HUES64 (cell line): ENCODE measurements at regions not wholly inside any gene's neighbourhood (a gene's known extent, or its start where the extent isn't known, plus 50 kb on each side); places are given as distances from the start of the nearest gene placed in this dataset.
A peak's percentile ranks its signal among the peaks of the same experiment; 100 is the strongest.

ENCODE experiments used
- H3K27ac ChIP-seq: 2 replicates; pipeline ENCODE4 v1.7.0; 2013; ENCODE audit warnings: low read depth, low read length, inconsistent platforms
- H3K27me3 ChIP-seq: 2 replicates; pipeline ENCODE4 v1.6.1; 2013; ENCODE audit warnings: mild to moderate bottlenecking, low read length; ENCODE audit not compliant: insufficient read depth
- H3K36me3 ChIP-seq: 2 replicates; pipeline ENCODE4 v1.6.1; 2013; ENCODE audit warnings: mild to moderate bottlenecking, low read length; ENCODE audit not compliant: insufficient read depth
- H3K4me1 ChIP-seq: 2 replicates; pipeline ENCODE4 v1.6.1; 2013; ENCODE audit warnings: mild to moderate bottlenecking, low read length, moderate library complexity; ENCODE audit not compliant: insufficient read depth
- H3K4me3 ChIP-seq: 2 replicates; pipeline ENCODE4 v1.5.1; 2013; ENCODE audit warnings: mild to moderate bottlenecking, low read length, moderate library complexity
- H3K9ac ChIP-seq: 2 replicates; pipeline ENCODE4 v1.6.1; 2013; ENCODE audit warnings: mild to moderate bottlenecking, low read depth, low read length
- H3K9me3 ChIP-seq: 2 replicates; pipeline ENCODE4 v1.6.1; 2013; ENCODE audit warnings: low read depth, low read length; ENCODE audit not compliant: insufficient read depth
- WGBS: fragments of 150-250, 120-280 bp; methylation state at CpG from one replicate; pipeline ENCODE4 v1.1.7; 2013; ENCODE audit warnings: missing lambda C conversion rate; 5-methylcytosine and 5-hydroxymethylcytosine counted together

GRCh38 chr9:108376140-108376539 lies 479.6 kb downstream of the ACTL7B start:
- Histone ChIP-seq H3K9me3 (no peaks in the 10 kb centered on the region), H3K27ac (no peak overlapping the region), H3K36me3 (no peaks in the 10 kb centered on the region), H3K27me3 (no peaks in the 10 kb centered on the region), H3K9ac (no peak overlapping the region), H3K4me1 (no peaks in the 10 kb centered on the region), H3K4me3 (no peak overlapping the region)

GRCh38 chr9:108374626-108375025 lies 481.2 kb downstream of the ACTL7B start:
- no peaks in the 10 kb centered on the region for H3K36me3 ChIP-seq
- no peak overlapping the region for H3K27ac ChIP-seq
- no peaks in the 10 kb centered on the region for H3K4me1 ChIP-seq
- no peak overlapping the region for H3K9ac ChIP-seq
- H3K27me3 ChIP-seq, result no peaks in the 10 kb centered on the region
- H3K4me3 ChIP-seq, result no peak overlapping the region
- H3K9me3 ChIP-seq, result no peaks in the 10 kb centered on the region

- Histone ChIP-seq H3K36me3 (no peaks in the 10 kb centered on the region), H3K9ac (no peak overlapping the region), H3K9me3 (no peaks in the 10 kb centered on the region), H3K27me3 (no peaks in the 10 kb centered on the region), H3K27ac (no peak overlapping the region), H3K4me3 (no peak overlapping the region), H3K4me1 (no peaks in the 10 kb centered on the region)
These were observed 488.6 kb downstream of the ACTL7B start for GRCh38 chr9:108367188-108367587.

GRCh38 chr9:108363311-108363710 lies 492.5 kb downstream of the ACTL7B start:
- Histone ChIP-seq H3K4me1 (no peaks in the 10 kb centered on the region), H3K4me3 (no peak overlapping the region), H3K36me3 (no peaks in the 10 kb centered on the region), H3K9me3 (no peaks in the 10 kb centered on the region), H3K27ac (no peak overlapping the region), H3K9ac (no peak overlapping the region), H3K27me3 (no peaks in the 10 kb centered on the region)
- WGBS, result 85% methylated on average over 1 of the region's 1 CpG

GRCh38 chr9:108360304-108360703 lies 495.5 kb downstream of the ACTL7B start:
- 98% methylated on average over 2 of the region's 3 CpGs for WGBS
- H3K4me3 ChIP-seq, result no peak overlapping the region
- H3K36me3 ChIP-seq, result no peaks in the 10 kb centered on the region
- H3K9ac ChIP-seq, result no peak overlapping the region
- H3K4me1 ChIP-seq, result no peaks in the 10 kb centered on the region
- no peaks in the 10 kb centered on the region for H3K9me3 ChIP-seq
- no peaks in the 10 kb centered on the region for H3K27me3 ChIP-seq
- no peak overlapping the region for H3K27ac ChIP-seq

GRCh38 chr9:108356806-108357205 lies 499.0 kb downstream of the ACTL7B start:
- Histone ChIP-seq H3K36me3 (no peaks in the 10 kb centered on the region), H3K4me3 (no peak overlapping the region), H3K9me3 (no peaks in the 10 kb centered on the region), H3K9ac (no peak overlapping the region), H3K27ac (no peak overlapping the region), H3K4me1 (no peaks in the 10 kb centered on the region), H3K27me3 (no peaks in the 10 kb centered on the region)
- WGBS, result 82% methylated on average over 2 of the region's 2 CpGs

GRCh38 chr9:108351571-108351970 lies 504.2 kb downstream of the ACTL7B start:
- 98% methylated on average over 5 of the region's 5 CpGs for WGBS
- Histone ChIP-seq H3K9me3 (no peaks in the 10 kb centered on the region), H3K27me3 (no peaks in the 10 kb centered on the region)

GRCh38 chr9:108347463-108348188 lies 508.2 kb downstream of the ACTL7B start:
- WGBS, result 99% methylated on average over 6 of the region's 9 CpGs
- Histone ChIP-seq H3K9ac (no peak overlapping the region), H3K27me3 (no peaks in the 10 kb centered on the region), H3K36me3 (no peaks in the 10 kb centered on the region), H3K9me3 (no peaks in the 10 kb centered on the region), H3K4me3 (no peak overlapping the region), H3K27ac (no peak overlapping the region), H3K4me1 (no peaks in the 10 kb centered on the region)

More at GRCh38 chr9:108351571-108351970, 504.2 kb downstream of the ACTL7B start:
- Histone ChIP-seq H3K4me3 (no peak overlapping the region), H3K9ac (no peak overlapping the region), H3K36me3 (no peaks in the 10 kb centered on the region), H3K4me1 (no peaks in the 10 kb centered on the region), H3K27ac (no peak overlapping the region)

- no peaks in the 10 kb centered on the region for H3K36me3 ChIP-seq
- 100% methylated on average over 1 of the region's 3 CpGs for WGBS
- H3K4me1 ChIP-seq, result no peaks in the 10 kb centered on the region
- H3K9ac ChIP-seq, result no peak overlapping the region
- no peak overlapping the region for H3K27ac ChIP-seq
- H3K4me3 ChIP-seq, result no peak overlapping the region
- H3K27me3 ChIP-seq, result no peaks in the 10 kb centered on the region
- no peaks in the 10 kb centered on the region for H3K9me3 ChIP-seq
These were observed 510.0 kb downstream of the ACTL7B start for GRCh38 chr9:108345826-108346225.

- no peak overlapping the region for H3K27ac ChIP-seq
- no peak overlapping the region for H3K9ac ChIP-seq
- H3K36me3 ChIP-seq, result no peaks in the 10 kb centered on the region
- no peaks in the 10 kb centered on the region for H3K27me3 ChIP-seq
- H3K4me1 ChIP-seq, result peaks cover 4% of the 10 kb centered on the region
- no peak overlapping the region for H3K4me3 ChIP-seq
- 100% methylated on average over 1 of the region's 3 CpGs for WGBS
- H3K9me3 ChIP-seq, result no peaks in the 10 kb centered on the region
These were observed 516.5 kb downstream of the ACTL7B start for GRCh38 chr9:108339251-108339650.

GRCh38 chr9:108336575-108336974 lies 519.2 kb downstream of the ACTL7B start:
- 93% methylated on average over 2 of the region's 2 CpGs for WGBS
- no peak overlapping the region for H3K9ac ChIP-seq
- no peak overlapping the region for H3K4me3 ChIP-seq
- H3K27ac ChIP-seq, result no peak overlapping the region
- H3K27me3 ChIP-seq, result no peaks in the 10 kb centered on the region
- peaks cover 18% of the 10 kb centered on the region for H3K4me1 ChIP-seq
- no peaks in the 10 kb centered on the region for H3K9me3 ChIP-seq
- no peaks in the 10 kb centered on the region for H3K36me3 ChIP-seq

GRCh38 chr9:108333530-108333983 lies 522.2 kb downstream of the ACTL7B start:
- Histone ChIP-seq H3K4me3 (no peak overlapping the region), H3K9me3 (no peaks in the 10 kb centered on the region; the same call in 1 of the 2 replicates), H3K36me3 (no peaks in the 10 kb centered on the region), H3K4me1 (peaks cover 18% of the 10 kb centered on the region), H3K27ac (0 out of 2 replicates have a peak overlapping the region, but pooled peaks have one; percentile 39), H3K9ac (no peak overlapping the region), H3K27me3 (no peaks in the 10 kb centered on the region)
- WGBS, result 15% methylated on average over 1 of the region's 1 CpG
